ENCODE measurements at regions not wholly inside any gene's neighbourhood (a gene's known extent, or its start where the extent isn't known, plus 50 kb on each side); places are given as distances from the start of the nearest gene placed in this dataset.

DNA sequence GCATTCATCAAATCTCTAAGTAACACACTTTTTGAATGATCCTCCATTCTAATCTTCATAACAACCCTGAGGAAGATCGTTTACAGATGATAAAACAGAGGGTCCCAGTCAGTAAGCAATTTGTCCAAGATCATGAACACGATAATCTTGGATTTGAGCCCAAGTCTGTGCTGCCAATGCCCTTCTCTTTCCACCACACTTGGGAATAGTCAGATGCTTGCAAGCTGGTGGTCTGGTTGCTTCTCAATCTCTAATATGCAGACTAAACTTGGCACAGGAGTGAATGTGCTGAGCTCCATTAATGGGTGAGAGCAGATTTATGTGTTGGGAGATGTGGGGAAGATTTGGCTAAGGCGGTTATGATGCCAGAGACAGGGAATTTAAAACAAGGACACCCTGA is 430.6 kb upstream of the DAB1 start:
- H3K36me3 Mint-ChIP-seq: no peaks in the 10 kb centered on the region
- H3K27ac Mint-ChIP-seq: no peak overlapping the region

GRCh38 chr1:57850176-57850940 is 426.5 kb upstream of the DAB1 start:
- Mint-ChIP-seq H3K27ac (no peak overlapping the region), H3K4me1 (ENCODE audit: unreplicated experiment) (peaks cover 26% of the 10 kb centered on the region), H3K36me3 (no peaks in the 10 kb centered on the region), H3K4me3 (no peak overlapping the region), H3K27me3 (no peaks in the 10 kb centered on the region), H3K9me3 (no peaks in the 10 kb centered on the region)
- DNase-seq (ENCODE audit: extremely low spot score, unreplicated experiment): no peak
- no peak for TF ChIP-seq CTCF (conservative IDR thresholded peaks at IDR 0.05)

More for the DNA sequence above, 430.6 kb upstream of the DAB1 start:
- no peak for TF ChIP-seq CTCF (conservative IDR thresholded peaks at IDR 0.05)
- no peaks in the 10 kb centered on the region for H3K27me3 Mint-ChIP-seq
- H3K9me3 Mint-ChIP-seq: no peaks in the 10 kb centered on the region
- H3K4me1 Mint-ChIP-seq (ENCODE audit: unreplicated experiment): peaks cover 22% of the 10 kb centered on the region
- DNase-seq (ENCODE audit: extremely low spot score, unreplicated experiment): no peak
- H3K4me3 Mint-ChIP-seq: no peak overlapping the region

DNA sequence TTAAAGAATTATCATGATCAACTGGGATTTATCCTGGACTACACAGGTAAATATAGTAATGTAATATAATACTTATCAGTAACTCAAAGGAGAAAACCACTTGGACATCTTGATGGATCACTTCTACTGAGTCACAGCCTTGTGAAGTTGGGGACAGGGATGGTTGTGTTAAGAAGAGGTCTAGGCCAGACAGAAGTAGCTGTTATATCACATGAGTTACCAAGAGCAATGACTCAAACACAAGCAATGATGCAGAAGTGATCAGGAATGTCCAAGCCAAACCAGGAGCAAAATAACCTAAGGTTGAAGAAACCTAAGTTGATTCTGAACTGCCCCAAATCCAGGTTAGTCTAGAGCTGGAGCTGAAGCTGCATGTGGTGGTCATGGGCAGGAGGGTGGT is 424.5 kb upstream of the DAB1 start:
- H3K27ac Mint-ChIP-seq: no peak overlapping the region
- no peaks in the 10 kb centered on the region for H3K36me3 Mint-ChIP-seq
- no peaks in the 10 kb centered on the region for H3K27me3 Mint-ChIP-seq
- H3K4me3 Mint-ChIP-seq: no peak overlapping the region
- H3K4me1 Mint-ChIP-seq (ENCODE audit: unreplicated experiment): peaks cover 20% of the 10 kb centered on the region
- no peak for DNase-seq (ENCODE audit: extremely low spot score, unreplicated experiment)
- TF ChIP-seq CTCF (conservative IDR thresholded peaks at IDR 0.05): no peak
- H3K9me3 Mint-ChIP-seq: no peaks in the 10 kb centered on the region

GRCh38 chr1:57845041-57845440 is 421.2 kb upstream of the DAB1 start:
- Mint-ChIP-seq H3K27me3 (no peaks in the 10 kb centered on the region), H3K4me3 (no peak overlapping the region), H3K36me3 (no peaks in the 10 kb centered on the region), H3K9me3 (peaks cover 8% of the 10 kb centered on the region), H3K27ac (no peak overlapping the region), H3K4me1 (ENCODE audit: unreplicated experiment) (peaks cover 13% of the 10 kb centered on the region)
- DNase-seq (ENCODE audit: extremely low spot score, unreplicated experiment): no peak
- no peak for TF ChIP-seq CTCF (conservative IDR thresholded peaks at IDR 0.05)

DNA sequence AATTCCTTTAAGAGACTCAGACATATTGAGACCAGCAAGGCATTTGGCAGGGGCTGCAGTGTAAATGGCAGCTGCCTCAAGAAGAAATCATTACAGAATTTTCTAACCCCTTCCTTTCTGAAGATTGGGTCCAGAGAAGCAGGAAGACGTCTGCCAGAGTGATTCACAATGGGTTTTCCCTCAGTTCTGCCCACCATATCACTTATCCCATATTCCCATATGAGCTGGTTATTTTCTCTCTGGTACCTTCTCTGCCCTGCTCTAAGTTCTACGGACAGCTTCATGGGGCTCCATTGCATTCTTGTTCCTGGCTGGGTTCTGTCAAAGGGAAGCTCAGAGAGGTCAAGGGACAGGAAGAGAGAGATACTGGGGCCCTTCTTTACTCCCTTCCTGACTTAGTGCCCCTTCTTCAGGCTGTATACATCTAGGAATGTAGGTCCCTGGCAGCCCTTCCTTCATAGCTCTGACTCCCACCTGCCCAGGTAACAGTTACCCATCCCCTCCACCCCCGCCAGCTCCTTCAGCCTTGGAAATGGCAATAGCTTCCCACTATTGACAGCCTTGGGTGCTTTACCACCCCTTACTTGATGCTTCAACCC is 420.6 kb upstream of the DAB1 start:
- H3K27me3 Mint-ChIP-seq: no peaks in the 10 kb centered on the region
- TF ChIP-seq CTCF (conservative IDR thresholded peaks at IDR 0.05): no peak
- H3K4me1 Mint-ChIP-seq (ENCODE audit: unreplicated experiment): peaks cover 7% of the 10 kb centered on the region
- no peak for DNase-seq (ENCODE audit: extremely low spot score, unreplicated experiment)
- H3K36me3 Mint-ChIP-seq: no peaks in the 10 kb centered on the region
- no peak overlapping the region for H3K4me3 Mint-ChIP-seq
- H3K9me3 Mint-ChIP-seq: peaks cover 8% of the 10 kb centered on the region
- H3K27ac Mint-ChIP-seq: no peak overlapping the region
